ENCODE measurements at regions not wholly inside any gene's neighbourhood (a gene's known extent, or its start where the extent isn't known, plus 50 kb on each side); places are given as distances from the start of the nearest gene placed in this dataset.

DNA sequence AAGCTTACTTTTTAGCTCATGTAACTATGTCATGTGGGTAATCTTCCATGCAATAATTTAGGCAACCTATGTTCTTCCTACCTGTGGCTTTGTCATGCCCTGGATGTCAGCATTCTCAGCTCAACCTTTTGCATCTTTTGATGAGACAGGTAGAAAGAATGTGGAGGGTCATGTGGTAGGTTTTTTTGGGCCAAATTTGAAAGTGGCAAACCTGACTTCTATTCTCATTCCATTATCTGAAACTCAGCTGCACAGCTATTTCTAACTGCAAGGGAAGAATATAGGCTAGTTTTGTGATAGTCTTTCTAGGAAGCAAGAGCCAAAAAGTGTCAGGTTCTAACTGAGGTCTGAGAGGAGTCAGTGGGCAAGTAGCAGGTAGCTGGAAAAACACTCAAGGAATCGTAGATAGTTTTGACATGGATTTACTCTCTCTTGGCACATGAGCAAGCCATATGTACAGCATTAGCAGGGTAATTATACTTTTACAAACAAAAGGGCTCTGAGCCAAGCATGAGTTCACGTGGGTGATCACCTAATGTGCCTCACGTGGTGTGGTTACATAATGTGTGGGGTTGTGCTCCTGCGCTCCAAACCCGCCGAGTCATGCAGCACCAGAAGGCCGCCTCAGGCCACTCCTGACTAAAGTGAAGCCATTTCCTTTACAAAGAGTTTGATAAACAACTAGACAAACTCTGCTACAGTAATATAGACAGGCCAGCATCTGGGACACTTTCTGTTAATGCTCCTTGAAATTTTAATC is 1013.8 kb downstream of the PLA2G4A start (continued):
- TF ChIP-seq, protein P1, sequence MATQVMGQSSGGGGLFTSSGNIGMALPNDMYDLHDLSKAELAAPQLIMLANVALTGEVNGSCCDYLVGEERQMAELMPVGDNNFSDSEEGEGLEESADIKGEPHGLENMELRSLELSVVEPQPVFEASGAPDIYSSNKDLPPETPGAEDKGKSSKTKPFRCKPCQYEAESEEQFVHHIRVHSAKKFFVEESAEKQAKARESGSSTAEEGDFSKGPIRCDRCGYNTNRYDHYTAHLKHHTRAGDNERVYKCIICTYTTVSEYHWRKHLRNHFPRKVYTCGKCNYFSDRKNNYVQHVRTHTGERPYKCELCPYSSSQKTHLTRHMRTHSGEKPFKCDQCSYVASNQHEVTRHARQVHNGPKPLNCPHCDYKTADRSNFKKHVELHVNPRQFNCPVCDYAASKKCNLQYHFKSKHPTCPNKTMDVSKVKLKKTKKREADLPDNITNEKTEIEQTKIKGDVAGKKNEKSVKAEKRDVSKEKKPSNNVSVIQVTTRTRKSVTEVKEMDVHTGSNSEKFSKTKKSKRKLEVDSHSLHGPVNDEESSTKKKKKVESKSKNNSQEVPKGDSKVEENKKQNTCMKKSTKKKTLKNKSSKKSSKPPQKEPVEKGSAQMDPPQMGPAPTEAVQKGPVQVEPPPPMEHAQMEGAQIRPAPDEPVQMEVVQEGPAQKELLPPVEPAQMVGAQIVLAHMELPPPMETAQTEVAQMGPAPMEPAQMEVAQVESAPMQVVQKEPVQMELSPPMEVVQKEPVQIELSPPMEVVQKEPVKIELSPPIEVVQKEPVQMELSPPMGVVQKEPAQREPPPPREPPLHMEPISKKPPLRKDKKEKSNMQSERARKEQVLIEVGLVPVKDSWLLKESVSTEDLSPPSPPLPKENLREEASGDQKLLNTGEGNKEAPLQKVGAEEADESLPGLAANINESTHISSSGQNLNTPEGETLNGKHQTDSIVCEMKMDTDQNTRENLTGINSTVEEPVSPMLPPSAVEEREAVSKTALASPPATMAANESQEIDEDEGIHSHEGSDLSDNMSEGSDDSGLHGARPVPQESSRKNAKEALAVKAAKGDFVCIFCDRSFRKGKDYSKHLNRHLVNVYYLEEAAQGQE (IDR thresholded peaks at IDR 0.05): no peak
- TF ChIP-seq JUND (IDR thresholded peaks at IDR 0.05) (no peak), FOXA2 (IDR thresholded peaks at IDR 0.05) (no peak)

DNA sequence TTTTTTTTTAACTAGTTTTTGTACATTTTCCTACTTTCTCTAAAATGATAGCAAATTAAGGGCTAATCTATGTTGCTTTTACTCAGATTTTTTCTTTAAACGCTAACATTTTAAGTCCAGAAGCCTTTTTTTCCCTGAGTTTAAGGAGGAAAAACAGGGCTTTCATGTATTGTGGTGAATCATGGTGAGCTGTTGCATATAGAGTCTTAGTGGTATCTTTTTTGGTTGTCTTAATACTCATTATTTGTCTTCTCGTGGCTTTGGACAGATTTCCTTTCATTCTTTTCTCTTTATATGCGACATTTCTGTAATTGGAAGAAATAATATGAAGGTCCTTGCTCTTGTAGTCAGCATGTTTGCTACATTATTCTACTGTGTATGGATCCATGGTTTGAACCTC is 1015.6 kb downstream of the PLA2G4A start:
- no peak overlapping the region for H3K9ac ChIP-seq (ENCODE audit: low read depth in 1 of 2, low read length in 2 of 2)
- H3K27ac ChIP-seq (ENCODE audit: low read depth in 1 of 2, low read length in 2 of 2): no peak overlapping the region
- no peak overlapping the region for H3K4me3 ChIP-seq (ENCODE audit: low read depth in 1 of 3, low read length in 3 of 3)
- TF ChIP-seq RAD21 (IDR thresholded peaks at IDR 0.05): no peak
- no peak for DNase-seq (ENCODE audit: low spot score)
- H3K27me3 ChIP-seq (ENCODE audit: control insufficient read depth in 4 of 4, insufficient read depth in 4 of 4, low read length in 3 of 4): no peaks in the 10 kb centered on the region
- 78% methylated on average over 3 of the region's 3 CpGs for WGBS
- H3K9me3 ChIP-seq (ENCODE audit: control insufficient read depth in 4 of 4, low read length in 3 of 4): no peaks in the 10 kb centered on the region
- no peaks in the 10 kb centered on the region for H3K4me1 ChIP-seq (ENCODE audit: control insufficient read depth in 4 of 4, insufficient read depth in 4 of 4, low read length in 3 of 4)
- no peaks in the 10 kb centered on the region for H3K36me3 ChIP-seq (ENCODE audit: control insufficient read depth in 4 of 4, insufficient read depth in 3 of 4, low read depth in 1 of 4, low read length in 3 of 4)

DNA sequence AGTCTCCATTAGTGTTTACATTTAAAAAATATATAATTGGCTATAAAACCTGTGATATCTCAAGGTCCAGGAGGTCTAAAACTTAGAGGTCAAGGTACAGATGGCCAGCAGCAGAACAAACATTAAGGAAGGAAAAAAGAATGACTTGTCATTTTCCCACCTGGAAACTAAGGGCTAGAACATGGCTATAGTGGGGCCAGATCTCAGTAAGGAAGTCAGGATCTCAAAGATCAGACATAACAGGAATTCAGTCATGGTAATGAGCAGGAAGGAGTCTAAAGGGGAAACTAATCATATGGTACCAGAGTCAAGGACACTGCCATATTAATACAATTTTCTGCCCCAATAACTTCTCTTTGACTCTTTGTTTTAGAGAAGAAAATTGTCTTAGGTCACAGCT is 1018.8 kb downstream of the PLA2G4A start:
- no peaks in the 10 kb centered on the region for H3K36me3 ChIP-seq (ENCODE audit: control insufficient read depth in 4 of 4, insufficient read depth in 3 of 4, low read depth in 1 of 4, low read length in 3 of 4)
- no peak overlapping the region for H3K9ac ChIP-seq (ENCODE audit: low read depth in 1 of 2, low read length in 2 of 2)
- no peak overlapping the region for H3K27ac ChIP-seq (ENCODE audit: low read depth in 1 of 2, low read length in 2 of 2)
- no peaks in the 10 kb centered on the region for H3K27me3 ChIP-seq (ENCODE audit: control insufficient read depth in 4 of 4, insufficient read depth in 4 of 4, low read length in 3 of 4)
- H3K9me3 ChIP-seq (ENCODE audit: control insufficient read depth in 4 of 4, low read length in 3 of 4): no peaks in the 10 kb centered on the region
- DNase-seq (ENCODE audit: low spot score): no peak
- TF ChIP-seq RXRA (IDR thresholded peaks at IDR 0.05) (no peak), HNF4A (conservative IDR thresholded peaks at IDR 0.05) (no peak), TAF1 (conservative IDR thresholded peaks at IDR 0.05) (no peak), FOXA2 (IDR thresholded peaks at IDR 0.05) (no peak), RAD21 (IDR thresholded peaks at IDR 0.05) (no peak), JUND (IDR thresholded peaks at IDR 0.05) (no peak), GABPA (IDR thresholded peaks at IDR 0.05 in 1 of 2, conservative IDR thresholded peaks at IDR 0.05 in 1 of 2) (no peak), FOXA1 (IDR thresholded peaks at IDR 0.05) (no peak)
- TF ChIP-seq, protein P2, sequence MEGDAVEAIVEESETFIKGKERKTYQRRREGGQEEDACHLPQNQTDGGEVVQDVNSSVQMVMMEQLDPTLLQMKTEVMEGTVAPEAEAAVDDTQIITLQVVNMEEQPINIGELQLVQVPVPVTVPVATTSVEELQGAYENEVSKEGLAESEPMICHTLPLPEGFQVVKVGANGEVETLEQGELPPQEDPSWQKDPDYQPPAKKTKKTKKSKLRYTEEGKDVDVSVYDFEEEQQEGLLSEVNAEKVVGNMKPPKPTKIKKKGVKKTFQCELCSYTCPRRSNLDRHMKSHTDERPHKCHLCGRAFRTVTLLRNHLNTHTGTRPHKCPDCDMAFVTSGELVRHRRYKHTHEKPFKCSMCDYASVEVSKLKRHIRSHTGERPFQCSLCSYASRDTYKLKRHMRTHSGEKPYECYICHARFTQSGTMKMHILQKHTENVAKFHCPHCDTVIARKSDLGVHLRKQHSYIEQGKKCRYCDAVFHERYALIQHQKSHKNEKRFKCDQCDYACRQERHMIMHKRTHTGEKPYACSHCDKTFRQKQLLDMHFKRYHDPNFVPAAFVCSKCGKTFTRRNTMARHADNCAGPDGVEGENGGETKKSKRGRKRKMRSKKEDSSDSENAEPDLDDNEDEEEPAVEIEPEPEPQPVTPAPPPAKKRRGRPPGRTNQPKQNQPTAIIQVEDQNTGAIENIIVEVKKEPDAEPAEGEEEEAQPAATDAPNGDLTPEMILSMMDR (IDR thresholded peaks at IDR 0.05; ENCODE audit: low read depth, low read length, missing input control): no peak
- TF ChIP-seq, protein P3, sequence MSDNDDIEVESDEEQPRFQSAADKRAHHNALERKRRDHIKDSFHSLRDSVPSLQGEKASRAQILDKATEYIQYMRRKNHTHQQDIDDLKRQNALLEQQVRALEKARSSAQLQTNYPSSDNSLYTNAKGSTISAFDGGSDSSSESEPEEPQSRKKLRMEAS (IDR thresholded peaks at IDR 0.05): no peak
- TF ChIP-seq, protein P1 (IDR thresholded peaks at IDR 0.05): no peak
- TF ChIP-seq, protein P4, sequence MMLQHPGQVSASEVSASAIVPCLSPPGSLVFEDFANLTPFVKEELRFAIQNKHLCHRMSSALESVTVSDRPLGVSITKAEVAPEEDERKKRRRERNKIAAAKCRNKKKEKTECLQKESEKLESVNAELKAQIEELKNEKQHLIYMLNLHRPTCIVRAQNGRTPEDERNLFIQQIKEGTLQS (IDR thresholded peaks at IDR 0.05): no peak
- no peaks in the 10 kb centered on the region for H3K4me1 ChIP-seq (ENCODE audit: control insufficient read depth in 4 of 4, insufficient read depth in 4 of 4, low read length in 3 of 4)
- H3K4me3 ChIP-seq (ENCODE audit: low read depth in 1 of 3, low read length in 3 of 3): no peak overlapping the region

All from liver (tissue), 8 donors.